ENCODE measurements at regions not wholly inside any gene's neighbourhood (a gene's known extent, or its start where the extent isn't known, plus 50 kb on each side); places are given as distances from the start of the nearest gene placed in this dataset.

- no peak for TF ChIP-seq GLIS3 (CRISPR knock-in tag; IDR thresholded peaks at IDR 0.05)
- TF ChIP-seq PATZ1 (CRISPR knock-in tag; IDR thresholded peaks at IDR 0.05; ENCODE audit: borderline replicate concordance), result no peak
- no peak for TF ChIP-seq BACH2 (CRISPR knock-in tag; IDR thresholded peaks at IDR 0.05; ENCODE audit: borderline replicate concordance)
These were observed 90.3 kb upstream of the CDH2 start for GRCh38 chr18:28267276-28267675.

All from SK-N-SH treated with all-trans-retinoic acid at 6 μM for 48 hours (cell line).